NCI-H82 treated with DMSO at 0.1 percent for 48 hours (cell line): ENCODE measurements at regions not wholly inside any gene's neighbourhood (a gene's known extent, or its start where the extent isn't known, plus 50 kb on each side); places are given as distances from the start of the nearest gene placed in this dataset.

ENCODE experiments used
- DNase-seq: peaks from one replicate; lab custom pipeline; 2025; ENCODE audit not compliant: unreplicated experiment; lab: John Stamatoyannopoulos, UW

GRCh38 chrX:7233580-7234406 lies 85.8 kb upstream of the PUDP start:
- DNase-seq = no peak

- no peak for DNase-seq
Measured at GRCh38 chrX:7228226-7228625, 80.3 kb upstream of the PUDP start.

- DNase-seq = no peak
Measured at GRCh38 chrX:7225338-7225737, 77.4 kb upstream of the PUDP start.

- no peak for DNase-seq
Measured at GRCh38 chrX:7223271-7223670, 75.3 kb upstream of the PUDP start.

- no peak for DNase-seq
Measured at GRCh38 chrX:7220121-7220520, 72.2 kb upstream of the PUDP start.

- no peak for DNase-seq
Measured at GRCh38 chrX:7219153-7219705, 71.3 kb upstream of the PUDP start.

- DNase-seq = no peak
Measured at GRCh38 chrX:7218321-7219152, 70.6 kb upstream of the PUDP start.

- peak; percentile 96 for DNase-seq
Measured at GRCh38 chrX:7216981-7217587, 69.1 kb upstream of the PUDP start.

GRCh38 chrX:7215842-7216241 lies 67.9 kb upstream of the PUDP start:
- DNase-seq = no peak

- DNase-seq = no peak
Measured at GRCh38 chrX:7214251-7214650, 66.3 kb upstream of the PUDP start.

GRCh38 chrX:7205037-7205577 lies 57.2 kb upstream of the PUDP start:
- DNase-seq = no peak

- no peak for DNase-seq
Measured at GRCh38 chrX:7204619-7205018, 56.7 kb upstream of the PUDP start.

GRCh38 chrX:7202206-7202605 lies 54.3 kb upstream of the PUDP start:
- no peak for DNase-seq

- no peak for DNase-seq
Measured at GRCh38 chrX:7201496-7201895, 53.5 kb upstream of the PUDP start.

- no peak for DNase-seq
Measured at GRCh38 chrX:7198499-7198898, 50.5 kb upstream of the PUDP start.
